Tibial nerve (tissue), 3 donors: ENCODE measurements at regions not wholly inside any gene's neighbourhood (a gene's known extent, or its start where the extent isn't known, plus 50 kb on each side); places are given as distances from the start of the nearest gene placed in this dataset.

ENCODE experiments used
- CTCF ChIP-seq, 5 experiments: fragments of 200-600 bp in 3 of 5; fragments of 450-650 bp in 2 of 5; sonication (generic) in 3 of 5; IDR thresholded peaks; one replicate each; pipeline ENCODE4 v1.5.1; 2016 to 2019; ENCODE audit warnings: antibody characterized with exemption in 5 of 5, mild to moderate bottlenecking in 3 of 5, moderate library complexity in 2 of 5
- POLR2A ChIP-seq, 2 donors: fragments of 450-650 bp; IDR thresholded peaks; one replicate each; pipeline ENCODE4 v1.6.1; 2017; ENCODE audit warnings: antibody characterized with exemption in 2 of 2, mild to moderate bottlenecking in 2 of 2, moderate library complexity in 2 of 2

GRCh38 chr7:156173748-156174353 is 361.6 kb upstream of the SHH start:
- no peak for TF ChIP-seq POLR2A (IDR thresholded peaks at IDR 0.05)
- no peak for TF ChIP-seq CTCF (IDR thresholded peaks at IDR 0.05)
